ENCODE measurements at regions not wholly inside any gene's neighbourhood (a gene's known extent, or its start where the extent isn't known, plus 50 kb on each side); places are given as distances from the start of the nearest gene placed in this dataset.

- Histone ChIP-seq H3K27me3 (ENCODE audit: control insufficient read depth, low read length) (no peaks in the 10 kb centered on the region), H3K27ac (ENCODE audit: low read depth, low read length) (no peak overlapping the region), H3K9me2 (replicated peaks; ENCODE audit: control insufficient read depth, low read length) (no peaks in the 10 kb centered on the region), H3F3A (ENCODE audit: control insufficient read depth, insufficient read depth) (no peaks in the 10 kb centered on the region), H3K36me3 (ENCODE audit: control insufficient read depth, low read length) (no peaks in the 10 kb centered on the region), H3K4me3 (ENCODE audit: low read length) (no peak overlapping the region), H3K79me2 (ENCODE audit: control insufficient read depth, low read length) (no peaks in the 10 kb centered on the region), H3K9me3 (ENCODE audit: control insufficient read depth, insufficient read depth, low read length) (no peaks in the 10 kb centered on the region; the same call in 1 of the 2 replicates), H4K20me1 (ENCODE audit: control insufficient read depth, insufficient read depth, low read depth, low read length) (no peaks in the 10 kb centered on the region), H3K4me1 (ENCODE audit: control insufficient read depth, low read length) (no peaks in the 10 kb centered on the region), H3K4me2 (ENCODE audit: low read length) (no peak overlapping the region)
- TF ChIP-seq EZH2phosphoT487 (IDR thresholded peaks at IDR 0.05; ENCODE audit: borderline replicate concordance, low read length), result no peak
- TF ChIP-seq, protein P1, sequence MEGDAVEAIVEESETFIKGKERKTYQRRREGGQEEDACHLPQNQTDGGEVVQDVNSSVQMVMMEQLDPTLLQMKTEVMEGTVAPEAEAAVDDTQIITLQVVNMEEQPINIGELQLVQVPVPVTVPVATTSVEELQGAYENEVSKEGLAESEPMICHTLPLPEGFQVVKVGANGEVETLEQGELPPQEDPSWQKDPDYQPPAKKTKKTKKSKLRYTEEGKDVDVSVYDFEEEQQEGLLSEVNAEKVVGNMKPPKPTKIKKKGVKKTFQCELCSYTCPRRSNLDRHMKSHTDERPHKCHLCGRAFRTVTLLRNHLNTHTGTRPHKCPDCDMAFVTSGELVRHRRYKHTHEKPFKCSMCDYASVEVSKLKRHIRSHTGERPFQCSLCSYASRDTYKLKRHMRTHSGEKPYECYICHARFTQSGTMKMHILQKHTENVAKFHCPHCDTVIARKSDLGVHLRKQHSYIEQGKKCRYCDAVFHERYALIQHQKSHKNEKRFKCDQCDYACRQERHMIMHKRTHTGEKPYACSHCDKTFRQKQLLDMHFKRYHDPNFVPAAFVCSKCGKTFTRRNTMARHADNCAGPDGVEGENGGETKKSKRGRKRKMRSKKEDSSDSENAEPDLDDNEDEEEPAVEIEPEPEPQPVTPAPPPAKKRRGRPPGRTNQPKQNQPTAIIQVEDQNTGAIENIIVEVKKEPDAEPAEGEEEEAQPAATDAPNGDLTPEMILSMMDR (IDR thresholded peaks at IDR 0.05; ENCODE audit: low read depth, low read length, poor library complexity, severe bottlenecking), result no peak
Observed at GRCh38 chr13:111548301-111548700, 227.9 kb downstream of the TEX29 start.

- H3K36me3 ChIP-seq (ENCODE audit: control insufficient read depth, low read length), result no peaks in the 10 kb centered on the region
- H3K27ac ChIP-seq (ENCODE audit: low read depth, low read length), result no peak overlapping the region
- no peaks in the 10 kb centered on the region for H3K9me2 ChIP-seq (replicated peaks; ENCODE audit: control insufficient read depth, low read length)
- H3K27me3 ChIP-seq (ENCODE audit: control insufficient read depth, low read length), result no peaks in the 10 kb centered on the region
- no peaks in the 10 kb centered on the region for H3F3A ChIP-seq (ENCODE audit: control insufficient read depth, insufficient read depth)
- no peak overlapping the region for H3K4me3 ChIP-seq (ENCODE audit: low read length)
- H3K4me1 ChIP-seq (ENCODE audit: control insufficient read depth, low read length), result no peaks in the 10 kb centered on the region
- no peaks in the 10 kb centered on the region for H3K79me2 ChIP-seq (ENCODE audit: control insufficient read depth, low read length)
- H3K4me2 ChIP-seq (ENCODE audit: low read length), result no peak overlapping the region
- no peaks in the 10 kb centered on the region for H4K20me1 ChIP-seq (ENCODE audit: control insufficient read depth, insufficient read depth, low read depth, low read length)
- TF ChIP-seq, protein P1 (IDR thresholded peaks at IDR 0.05; ENCODE audit: low read depth, low read length, poor library complexity, severe bottlenecking), result no peak
- no peak for TF ChIP-seq EZH2phosphoT487 (IDR thresholded peaks at IDR 0.05; ENCODE audit: borderline replicate concordance, low read length)
- H3K9me3 ChIP-seq (ENCODE audit: control insufficient read depth, insufficient read depth, low read length), result no peaks in the 10 kb centered on the region; the same call in 1 of the 2 replicates
Observed at GRCh38 chr13:111548805-111549204, 228.4 kb downstream of the TEX29 start.

DNA sequence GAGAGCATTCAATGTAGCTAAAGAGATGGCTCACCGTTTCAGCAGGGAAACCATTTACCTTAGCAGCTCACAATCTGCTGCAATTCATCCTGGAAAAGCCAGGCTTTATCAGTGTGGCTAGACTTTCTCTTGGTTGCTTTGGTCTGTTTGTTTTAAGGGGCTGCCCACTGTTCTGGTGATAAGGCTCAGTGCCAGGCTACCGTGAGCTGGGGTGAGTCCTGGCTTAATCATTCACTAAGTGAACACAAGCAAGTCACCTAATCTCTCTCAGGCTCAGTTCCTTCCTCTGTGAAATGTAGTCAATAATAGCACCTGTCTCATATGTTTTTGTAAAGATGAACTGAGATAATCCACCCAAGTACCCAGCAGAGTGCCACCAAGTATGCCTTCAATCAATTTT, 229.0 kb downstream of the TEX29 start:
- H4K20me1 ChIP-seq (ENCODE audit: control insufficient read depth, insufficient read depth, low read depth, low read length), result no peaks in the 10 kb centered on the region
- TF ChIP-seq EZH2phosphoT487 (IDR thresholded peaks at IDR 0.05; ENCODE audit: borderline replicate concordance, low read length), result no peak

DNA sequence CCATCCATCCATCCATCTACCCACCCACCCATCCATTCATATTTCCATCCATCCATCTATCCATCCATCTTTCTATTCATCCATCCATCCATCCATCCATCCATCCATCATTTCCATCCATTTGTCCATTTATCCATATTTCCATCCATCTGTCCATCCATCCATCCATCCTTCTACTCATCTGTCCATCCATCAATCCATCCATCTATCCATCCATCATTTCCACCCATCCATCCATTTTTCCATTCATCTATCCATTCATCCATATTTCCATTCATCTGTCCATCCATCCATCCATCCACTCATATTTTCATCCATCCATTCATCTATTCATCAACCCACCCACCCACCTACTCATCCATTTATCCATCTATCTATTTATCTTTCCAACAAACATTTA, 229.6 kb downstream of the TEX29 start:
- H3K4me1 ChIP-seq (ENCODE audit: control insufficient read depth, low read length), result no peaks in the 10 kb centered on the region
- no peak overlapping the region for H3K27ac ChIP-seq (ENCODE audit: low read depth, low read length)
- no peak overlapping the region for H3K4me3 ChIP-seq (ENCODE audit: low read length)
- H3K9me2 ChIP-seq (replicated peaks; ENCODE audit: control insufficient read depth, low read length), result no peaks in the 10 kb centered on the region
- no peak overlapping the region for H3K4me2 ChIP-seq (ENCODE audit: low read length)
- no peaks in the 10 kb centered on the region for H4K20me1 ChIP-seq (ENCODE audit: control insufficient read depth, insufficient read depth, low read depth, low read length)
- H3K27me3 ChIP-seq (ENCODE audit: control insufficient read depth, low read length), result no peaks in the 10 kb centered on the region
- H3K36me3 ChIP-seq (ENCODE audit: control insufficient read depth, low read length), result no peaks in the 10 kb centered on the region
- H3F3A ChIP-seq (ENCODE audit: control insufficient read depth, insufficient read depth), result no peaks in the 10 kb centered on the region
- TF ChIP-seq EZH2phosphoT487 (IDR thresholded peaks at IDR 0.05; ENCODE audit: borderline replicate concordance, low read length), result no peak
- TF ChIP-seq, protein P1 (IDR thresholded peaks at IDR 0.05; ENCODE audit: low read depth, low read length, poor library complexity, severe bottlenecking), result no peak
- H3K79me2 ChIP-seq (ENCODE audit: control insufficient read depth, low read length), result no peaks in the 10 kb centered on the region
- H3K9me3 ChIP-seq (ENCODE audit: control insufficient read depth, insufficient read depth, low read length), result no peaks in the 10 kb centered on the region; the same call in 1 of the 2 replicates

More for the DNA sequence above, 229.0 kb downstream of the TEX29 start:
- Histone ChIP-seq H3K4me1 (ENCODE audit: control insufficient read depth, low read length) (no peaks in the 10 kb centered on the region), H3K27ac (ENCODE audit: low read depth, low read length) (no peak overlapping the region), H3K4me2 (ENCODE audit: low read length) (no peak overlapping the region), H3K4me3 (ENCODE audit: low read length) (no peak overlapping the region), H3K27me3 (ENCODE audit: control insufficient read depth, low read length) (no peaks in the 10 kb centered on the region), H3K79me2 (ENCODE audit: control insufficient read depth, low read length) (no peaks in the 10 kb centered on the region), H3K36me3 (ENCODE audit: control insufficient read depth, low read length) (no peaks in the 10 kb centered on the region), H3F3A (ENCODE audit: control insufficient read depth, insufficient read depth) (no peaks in the 10 kb centered on the region), H3K9me3 (ENCODE audit: control insufficient read depth, insufficient read depth, low read length) (no peaks in the 10 kb centered on the region; the same call in 1 of the 2 replicates), H3K9me2 (replicated peaks; ENCODE audit: control insufficient read depth, low read length) (no peaks in the 10 kb centered on the region)

Data from DOHH2 (cell line).